ENCODE measurements at regions not wholly inside any gene's neighbourhood (a gene's known extent, or its start where the extent isn't known, plus 50 kb on each side); places are given as distances from the start of the nearest gene placed in this dataset.
A peak's percentile ranks its signal among the peaks of the same experiment; 100 is the strongest.
"Not testable (repeated sequence)": the region's sequence is repeated elsewhere in the genome, so short reads cannot be mapped to it uniquely, and the experiment has no call there.

DNA sequence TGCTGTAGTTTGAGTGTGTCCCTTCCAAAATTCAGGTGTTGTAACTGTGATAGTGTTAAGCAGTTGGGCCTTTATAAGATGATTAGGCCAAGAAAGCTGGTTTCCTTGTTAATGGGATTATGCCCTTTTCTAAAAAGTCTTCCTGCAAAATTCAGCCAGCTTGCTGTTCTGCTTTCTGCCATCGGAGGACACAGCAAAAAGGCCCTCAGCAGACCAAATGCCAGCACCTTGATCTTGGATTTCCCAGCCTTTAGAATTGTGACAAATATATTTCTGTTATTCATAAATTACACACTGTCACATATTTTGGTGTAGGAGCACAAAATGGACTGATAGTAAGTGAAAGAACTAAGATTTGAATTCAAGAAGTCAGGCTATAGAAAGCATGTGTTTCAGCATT is 203.2 kb downstream of the IZUMO3 start:
- DNase-seq (ENCODE audit: low spot score), result no peak

DNA sequence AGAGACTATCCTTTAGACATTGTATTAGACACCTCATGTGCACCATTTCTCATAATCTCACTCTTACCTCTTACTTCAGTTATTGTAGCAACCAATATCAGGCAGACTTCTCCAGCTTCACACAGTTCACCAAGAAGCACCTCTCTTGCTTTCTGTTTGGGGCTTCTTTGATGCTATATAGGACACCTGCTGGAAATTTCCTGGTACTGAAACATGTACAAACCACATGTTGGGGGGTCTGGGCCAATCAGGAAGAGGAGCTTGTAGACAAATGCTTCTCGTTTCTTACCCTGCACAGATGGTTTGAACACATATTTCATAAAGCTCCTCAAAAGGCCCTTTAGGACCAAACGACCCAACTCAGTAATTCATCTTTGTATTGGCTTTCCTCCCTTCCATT is 212.1 kb downstream of the IZUMO3 start:
- no peak for DNase-seq (ENCODE audit: low spot score)

DNA sequence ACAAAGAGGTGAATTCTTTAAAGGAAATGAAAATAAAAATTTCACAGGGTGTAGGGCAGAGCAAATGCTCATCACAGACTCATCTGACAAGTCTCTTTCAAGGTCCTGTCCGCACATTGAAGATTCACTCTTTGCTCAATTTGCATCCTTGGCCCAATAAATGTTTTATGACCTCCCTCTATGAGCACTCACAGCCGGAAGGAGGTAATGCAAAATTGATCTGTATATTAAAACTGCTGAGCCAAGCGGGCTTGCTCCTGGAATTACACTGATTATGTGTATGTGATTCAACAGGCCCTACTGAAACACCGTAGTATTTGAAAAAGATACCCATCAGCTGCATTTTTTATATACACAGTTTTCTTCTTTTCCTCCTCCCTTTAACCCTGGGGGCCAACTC is 246.8 kb downstream of the IZUMO3 start:
- no peak for DNase-seq (ENCODE audit: low spot score)

DNA sequence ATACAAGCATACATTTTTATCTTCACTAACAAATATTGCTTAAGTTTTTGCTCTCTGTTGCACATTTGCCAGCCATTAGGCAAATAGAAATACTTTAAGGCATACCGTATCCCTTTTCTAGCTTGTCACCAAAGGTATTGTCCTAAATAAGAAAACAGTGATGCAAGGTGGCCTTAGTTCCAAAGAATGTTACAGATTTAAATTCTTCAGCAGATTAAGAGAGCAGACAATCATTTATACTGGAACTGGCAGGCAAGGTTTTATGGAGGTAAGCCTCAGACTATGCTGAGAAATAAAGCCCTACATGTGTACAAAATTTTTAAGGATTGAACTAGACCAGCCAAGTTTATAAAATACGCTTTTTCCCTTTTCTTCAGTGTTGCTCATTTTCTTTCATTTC is 247.8 kb downstream of the IZUMO3 start:
- DNase-seq (ENCODE audit: low spot score), result no peak

DNA sequence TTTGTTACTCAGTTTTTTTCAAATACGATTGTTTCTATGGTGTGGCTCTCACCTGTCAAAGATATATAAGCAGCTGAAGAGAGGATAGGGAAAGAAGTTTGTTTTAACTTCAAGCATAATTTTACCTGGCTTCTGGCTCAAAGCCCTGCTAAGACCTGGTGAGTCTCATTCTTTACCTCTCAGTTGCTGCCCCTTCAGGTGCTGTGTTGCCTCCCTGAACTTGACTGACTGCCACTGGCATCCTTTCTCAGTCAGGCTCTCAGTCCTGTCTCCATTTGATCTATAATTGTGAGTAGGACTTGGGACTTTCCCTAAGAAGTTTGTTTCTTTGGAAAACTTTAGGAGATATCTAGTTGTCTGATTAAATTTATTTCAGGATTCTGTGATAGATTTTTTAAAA is 249.6 kb downstream of the IZUMO3 start:
- DNase-seq (ENCODE audit: low spot score), result no peak

- DNase-seq (ENCODE audit: low spot score), result no peak
Observed at GRCh38 chr9:24293386-24293785, 252.3 kb downstream of the IZUMO3 start.

DNA sequence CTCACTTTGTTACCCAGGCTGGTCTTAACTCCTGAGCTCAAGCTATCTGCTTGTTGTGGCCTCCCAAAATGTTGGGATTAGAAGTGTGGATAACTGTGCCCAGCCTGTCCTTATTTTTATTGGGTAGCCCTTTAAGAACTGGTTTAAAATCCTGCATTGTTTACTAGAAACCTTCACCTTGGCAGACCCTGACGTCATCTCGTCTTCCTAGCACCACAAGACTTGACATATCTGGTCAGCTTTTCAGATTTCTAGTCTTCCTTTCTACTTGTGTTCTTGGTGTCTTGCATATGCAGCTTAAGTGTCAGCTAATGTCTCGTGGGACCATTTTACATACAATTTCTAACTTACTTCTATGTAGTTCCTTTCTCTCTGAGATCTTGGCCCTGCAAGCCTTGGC is 258.9 kb downstream of the IZUMO3 start:
- no peak for DNase-seq (ENCODE audit: low spot score)

DNA sequence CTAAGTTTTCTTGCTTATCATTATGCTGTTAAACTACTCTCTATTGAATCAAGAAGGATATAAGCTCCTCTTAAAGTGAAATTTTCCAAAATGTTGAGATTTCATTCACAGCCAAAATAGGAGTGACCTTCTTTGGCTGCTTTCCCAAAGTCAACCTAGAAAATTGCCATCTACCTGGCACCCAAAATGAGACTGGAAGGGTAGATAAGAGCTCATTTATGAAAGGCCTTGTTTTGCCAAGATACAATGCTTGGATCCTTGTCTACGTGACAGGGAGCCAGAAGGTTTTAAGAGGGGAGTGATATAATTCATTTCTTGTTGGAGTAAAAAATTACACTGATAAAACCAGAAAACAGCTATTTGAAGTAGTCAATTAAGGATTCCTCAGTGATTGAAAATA is 287.1 kb downstream of the IZUMO3 start:
- no peak for DNase-seq (ENCODE audit: low spot score)

DNA sequence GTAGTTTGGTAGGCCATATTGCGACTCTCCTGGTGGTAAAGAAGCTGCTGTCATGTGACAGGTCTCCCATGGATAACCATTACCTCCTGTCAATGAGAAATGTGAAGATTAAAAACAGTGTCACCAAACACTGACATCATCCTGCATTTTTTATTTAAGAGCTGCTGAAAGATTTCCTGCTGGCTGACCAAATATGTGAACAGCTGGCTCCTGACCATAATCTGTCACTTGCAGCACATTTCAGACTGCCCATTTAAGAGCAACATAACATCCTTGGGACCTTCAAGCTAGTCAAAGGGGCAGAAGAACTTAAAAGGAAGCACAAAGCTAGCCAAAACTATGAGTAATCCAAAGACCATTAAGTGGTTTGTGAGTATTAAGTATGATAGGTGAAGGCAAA is 288.0 kb downstream of the IZUMO3 start:
- peak; percentile 7 for DNase-seq (ENCODE audit: low spot score)

- DNase-seq (ENCODE audit: low spot score), result peak; percentile 20
Observed at GRCh38 chr9:24245988-24246387, 299.7 kb downstream of the IZUMO3 start.

GRCh38 chr9:24242576-24242975 is 303.1 kb downstream of the IZUMO3 start:
- no peak for DNase-seq (ENCODE audit: low spot score)

GRCh38 chr9:24218656-24219055 is 327.0 kb downstream of the IZUMO3 start:
- no peak for DNase-seq (ENCODE audit: low spot score)

GRCh38 chr9:24210641-24211040 is 335.1 kb downstream of the IZUMO3 start:
- no peak for DNase-seq (ENCODE audit: low spot score)

GRCh38 chr9:24189986-24190385 is 355.7 kb downstream of the IZUMO3 start:
- DNase-seq (ENCODE audit: low spot score), result no peak

GRCh38 chr9:24180572-24180971 is 354.5 kb upstream of the ELAVL2 start:
- DNase-seq (ENCODE audit: low spot score), result not testable (repeated sequence)

DNA sequence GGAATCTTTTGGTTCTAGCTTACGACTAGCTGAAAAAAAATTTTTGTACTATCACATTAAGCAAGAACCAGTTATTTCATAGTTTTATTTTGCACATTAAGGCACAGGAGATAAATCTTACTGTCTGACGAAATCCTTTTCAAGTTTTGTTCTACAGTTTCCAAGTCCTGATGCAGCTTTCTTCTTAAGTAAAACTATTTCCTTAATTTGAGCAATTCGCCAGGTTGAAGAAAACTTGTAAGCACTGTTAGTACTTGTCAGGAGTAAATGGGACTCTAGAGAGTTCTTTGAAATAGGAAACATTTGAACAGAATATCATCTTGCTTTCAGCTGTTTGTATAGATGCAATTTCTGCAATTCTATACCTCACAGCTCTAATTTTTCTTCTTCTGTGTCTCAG is 318.8 kb upstream of the ELAVL2 start:
- no peak for DNase-seq (ENCODE audit: low spot score)

DNA sequence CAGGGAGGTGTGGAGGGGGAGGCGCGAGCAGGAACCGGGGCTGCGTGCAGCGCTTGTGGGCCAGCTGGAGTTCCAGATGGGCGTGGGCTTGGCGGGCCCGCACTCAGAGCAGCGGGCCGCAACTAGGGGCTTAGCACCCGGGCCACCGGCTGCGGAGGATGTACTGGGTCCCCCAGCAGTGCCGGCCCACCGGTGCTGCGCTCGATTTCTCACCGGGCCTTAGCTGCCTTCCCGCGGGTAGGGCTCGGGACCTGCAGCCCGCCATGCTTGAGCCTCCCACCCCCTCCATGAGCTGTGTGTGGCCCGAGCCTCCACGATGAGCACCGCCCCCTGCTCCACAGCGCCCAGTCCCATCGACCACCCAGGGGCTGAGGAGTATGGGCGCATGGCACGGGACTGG is 309.0 kb upstream of the ELAVL2 start:
- DNase-seq (ENCODE audit: low spot score), result not testable (repeated sequence)

DNA sequence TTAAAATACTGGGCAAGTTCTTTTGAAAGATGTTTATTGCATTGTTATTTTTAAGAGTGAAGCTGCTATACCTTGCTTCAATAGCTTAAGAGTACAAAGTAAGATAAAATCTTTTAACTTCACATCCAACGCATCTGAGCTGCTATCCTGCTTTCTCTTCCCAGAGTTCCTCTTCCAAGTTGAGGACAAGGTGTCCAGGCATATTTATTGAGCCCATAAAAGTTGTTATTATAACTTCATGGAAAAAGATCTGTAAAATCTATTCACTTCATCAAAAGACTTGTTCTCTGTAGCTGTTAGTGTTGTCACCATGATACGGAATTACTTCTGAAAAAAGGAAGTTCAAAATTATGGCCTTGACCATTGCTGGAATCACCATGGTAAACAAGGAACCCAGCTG is 306.2 kb upstream of the ELAVL2 start:
- no peak for DNase-seq (ENCODE audit: low spot score)

- no peak for DNase-seq (ENCODE audit: low spot score)
Observed at GRCh38 chr9:24127519-24127918, 301.5 kb upstream of the ELAVL2 start.

DNA sequence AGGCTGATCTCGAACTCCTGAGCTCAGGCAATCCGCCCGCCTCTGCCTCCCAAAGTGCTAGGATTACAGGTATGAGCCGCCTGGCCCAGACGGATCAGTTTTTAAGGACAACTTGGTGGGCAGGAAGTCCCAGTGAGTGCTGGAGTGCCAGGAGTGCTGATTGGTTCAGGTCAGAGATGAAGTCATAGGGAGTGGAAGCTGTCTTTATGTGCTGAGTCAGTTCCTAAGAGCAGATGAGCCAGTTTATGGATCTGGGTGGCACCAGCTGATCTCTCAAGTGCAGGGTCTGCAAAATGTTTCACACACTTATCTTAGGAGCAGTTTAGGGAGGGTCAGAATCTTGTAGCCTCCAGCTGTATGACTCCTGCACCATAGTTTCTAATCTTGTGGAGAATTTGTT is 292.1 kb upstream of the ELAVL2 start:
- DNase-seq (ENCODE audit: low spot score), result no peak

- no peak for DNase-seq (ENCODE audit: low spot score)
Observed at GRCh38 chr9:24096756-24097155, 270.7 kb upstream of the ELAVL2 start.

- peak; percentile 15 for DNase-seq (ENCODE audit: low spot score)
Observed at GRCh38 chr9:24095246-24095645, 269.2 kb upstream of the ELAVL2 start.

DNA sequence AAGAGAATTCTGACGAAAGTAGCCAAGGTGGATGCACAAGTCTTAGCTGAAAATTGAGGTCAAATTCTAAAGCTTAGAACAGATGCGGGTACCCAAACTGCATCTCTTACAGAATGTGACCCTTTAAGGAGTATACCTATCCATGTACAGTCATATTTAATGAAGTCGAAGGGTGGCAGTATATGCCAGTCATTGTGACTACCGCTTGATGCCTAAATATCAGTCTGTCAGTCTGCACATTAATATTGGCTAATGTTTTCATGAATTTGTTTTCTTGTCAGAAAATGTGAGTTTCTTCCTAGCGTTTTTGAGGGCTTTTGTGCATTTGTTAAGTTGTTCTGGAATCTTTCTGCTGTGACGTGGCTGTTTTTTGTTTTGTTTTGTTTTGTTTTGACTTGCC is 264.5 kb upstream of the ELAVL2 start:
- DNase-seq (ENCODE audit: low spot score), result no peak

GRCh38 chr9:24073666-24074065 is 247.6 kb upstream of the ELAVL2 start:
- no peak for DNase-seq (ENCODE audit: low spot score)

GRCh38 chr9:24073007-24073592 is 247.1 kb upstream of the ELAVL2 start:
- no peak for DNase-seq (ENCODE audit: low spot score)
